Loucy (cell line): ENCODE measurements at regions not wholly inside any gene's neighbourhood (a gene's known extent, or its start where the extent isn't known, plus 50 kb on each side); places are given as distances from the start of the nearest gene placed in this dataset.

ENCODE experiments used
- H2AFZ ChIP-seq: fragments of 200-600 bp; sonication (generic); 2 replicates; pipeline ENCODE4 v1.6.0; 2016; ENCODE audit warnings: antibody characterized with exemption, mild to moderate bottlenecking, low read length, moderate library complexity
- H3F3A ChIP-seq: fragments of 200-600 bp; 2 replicates; pipeline ENCODE4 v1.6.0; 2016; ENCODE audit warnings: antibody characterized with exemption, low read depth, mild to moderate bottlenecking
- H3K27me3 ChIP-seq: fragments of 200-600 bp; sonication (generic); 2 replicates; pipeline ENCODE4 v1.6.1; 2014; ENCODE audit warnings: low read length, mild to moderate bottlenecking; ENCODE audit not compliant: insufficient read depth, poor library complexity, severe bottlenecking
- H3K36me3 ChIP-seq: fragments of 200-600 bp; sonication (generic); 2 replicates; pipeline ENCODE4 v1.6.1; 2016; ENCODE audit warnings: low read length; ENCODE audit not compliant: insufficient read depth
- H3K4me1 ChIP-seq: fragments of 200-600 bp; sonication (generic); 2 replicates; pipeline ENCODE4 v1.5.1; 2014; ENCODE audit warnings: low read length, mild to moderate bottlenecking; ENCODE audit not compliant: insufficient read depth, poor library complexity, severe bottlenecking
- H3K4me2 ChIP-seq: fragments of 200-600 bp; sonication (generic); 2 replicates; pipeline ENCODE4 v1.6.0; 2014; ENCODE audit warnings: antibody characterized with exemption, low read length, low read depth, mild to moderate bottlenecking; ENCODE audit not compliant: poor library complexity, severe bottlenecking
- H3K4me3 ChIP-seq: fragments of 200-600 bp; sonication (generic); 2 replicates; pipeline ENCODE4 v1.5.1; 2014; ENCODE audit warnings: low read length, mild to moderate bottlenecking, mixed read lengths; ENCODE audit not compliant: poor library complexity, severe bottlenecking
- H3K79me2 ChIP-seq: fragments of 200-600 bp; sonication (generic); 2 replicates; pipeline ENCODE4 v1.6.1; 2014; ENCODE audit warnings: low read length; ENCODE audit not compliant: insufficient read depth
- H3K9ac ChIP-seq: fragments of 200-600 bp; sonication (generic); 2 replicates; pipeline ENCODE4 v1.6.0; 2014; ENCODE audit warnings: mild to moderate bottlenecking, low read depth, low read length, moderate library complexity; ENCODE audit not compliant: poor library complexity, severe bottlenecking
- H3K9me2 ChIP-seq: fragments of 200-600 bp; sonication (generic); replicated peaks from 2 replicates; pipeline ENCODE4 v1.6.1; 2016; ENCODE audit warnings: low read depth, low read length, mixed read lengths
- H3K9me3 ChIP-seq: fragments of 200-600 bp; sonication (generic); 2 replicates; pipeline ENCODE4 v1.6.1; 2014; ENCODE audit warnings: mild to moderate bottlenecking, antibody characterized with exemption, low read length, low read depth; ENCODE audit not compliant: insufficient read depth
- H4K20me1 ChIP-seq: fragments of 200-600 bp; sonication (generic); 2 replicates; pipeline ENCODE4 v1.6.0; 2014; ENCODE audit warnings: antibody characterized with exemption, low read length, mild to moderate bottlenecking; ENCODE audit not compliant: insufficient read depth, poor library complexity, severe bottlenecking
- EZH2phosphoT487 ChIP-seq: fragments of 200-600 bp; IDR thresholded peaks from 2 replicates; pipeline ENCODE4 v1.6.1; 2018; ENCODE audit warnings: antibody characterized with exemption, mild to moderate bottlenecking, moderate library complexity, borderline replicate concordance
- TF ChIP-seq, protein P1 (sequence below): fragments of 200-600 bp; sonication (generic); conservative IDR thresholded peaks from 2 replicates; pipeline ENCODE4 v1.5.1; 2014; ENCODE audit warnings: mild to moderate bottlenecking, antibody characterized with exemption, low read length

DNA sequence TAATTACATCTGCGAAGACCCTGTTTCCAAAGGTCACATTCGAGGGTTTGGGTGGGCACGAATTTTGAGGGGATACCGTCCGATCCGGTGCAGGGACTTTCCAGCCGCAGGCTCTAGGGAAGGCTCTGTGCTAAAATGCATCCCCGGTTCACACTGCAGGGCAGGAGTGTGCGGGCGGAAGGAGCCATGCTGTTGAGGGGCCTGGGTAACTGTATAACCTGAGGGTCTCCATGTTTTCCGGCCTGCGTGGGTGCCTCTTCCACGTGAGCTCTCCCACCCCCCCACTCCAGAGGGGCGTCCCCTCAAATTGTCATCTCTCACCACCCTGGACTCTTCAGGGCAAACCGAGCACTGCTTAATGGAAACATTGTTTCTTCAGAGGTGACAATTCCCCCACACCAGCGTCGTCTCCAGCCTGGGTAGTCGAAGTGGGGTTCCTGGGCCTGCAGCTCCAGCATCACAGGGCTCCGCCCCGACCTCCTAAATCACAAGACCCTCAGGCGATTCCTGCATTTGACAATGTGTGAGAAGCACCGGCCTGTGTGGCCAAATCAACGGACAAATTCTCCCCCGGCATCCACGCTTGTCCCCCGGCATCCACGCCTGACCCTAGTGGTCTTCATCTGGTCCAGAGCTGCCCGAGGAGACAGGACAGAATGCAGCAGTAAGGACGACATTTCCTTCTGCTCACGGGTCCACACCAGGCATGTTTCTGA, 51.2 kb downstream of the FOXL3 start:
- H3F3A ChIP-seq = no peaks in the 10 kb centered on the region
- peaks cover 11% of the 10 kb centered on the region; the same call in 1 of the 2 replicates for H3K9me3 ChIP-seq
- no peaks in the 10 kb centered on the region for H3K9me2 ChIP-seq
- no peaks in the 10 kb centered on the region for H4K20me1 ChIP-seq
- no peaks in the 10 kb centered on the region for H3K79me2 ChIP-seq
- no peak overlapping the region for H3K9ac ChIP-seq
- H3K4me3 ChIP-seq = no peak overlapping the region
- no peak overlapping the region for H3K4me2 ChIP-seq
- H3K36me3 ChIP-seq = no peaks in the 10 kb centered on the region
- no peaks in the 10 kb centered on the region for H3K4me1 ChIP-seq
- H3K27me3 ChIP-seq = no peaks in the 10 kb centered on the region
- no peak overlapping the region for H2AFZ ChIP-seq
- no peak for TF ChIP-seq EZH2phosphoT487
- TF ChIP-seq, protein P1, sequence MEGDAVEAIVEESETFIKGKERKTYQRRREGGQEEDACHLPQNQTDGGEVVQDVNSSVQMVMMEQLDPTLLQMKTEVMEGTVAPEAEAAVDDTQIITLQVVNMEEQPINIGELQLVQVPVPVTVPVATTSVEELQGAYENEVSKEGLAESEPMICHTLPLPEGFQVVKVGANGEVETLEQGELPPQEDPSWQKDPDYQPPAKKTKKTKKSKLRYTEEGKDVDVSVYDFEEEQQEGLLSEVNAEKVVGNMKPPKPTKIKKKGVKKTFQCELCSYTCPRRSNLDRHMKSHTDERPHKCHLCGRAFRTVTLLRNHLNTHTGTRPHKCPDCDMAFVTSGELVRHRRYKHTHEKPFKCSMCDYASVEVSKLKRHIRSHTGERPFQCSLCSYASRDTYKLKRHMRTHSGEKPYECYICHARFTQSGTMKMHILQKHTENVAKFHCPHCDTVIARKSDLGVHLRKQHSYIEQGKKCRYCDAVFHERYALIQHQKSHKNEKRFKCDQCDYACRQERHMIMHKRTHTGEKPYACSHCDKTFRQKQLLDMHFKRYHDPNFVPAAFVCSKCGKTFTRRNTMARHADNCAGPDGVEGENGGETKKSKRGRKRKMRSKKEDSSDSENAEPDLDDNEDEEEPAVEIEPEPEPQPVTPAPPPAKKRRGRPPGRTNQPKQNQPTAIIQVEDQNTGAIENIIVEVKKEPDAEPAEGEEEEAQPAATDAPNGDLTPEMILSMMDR = no peak

DNA sequence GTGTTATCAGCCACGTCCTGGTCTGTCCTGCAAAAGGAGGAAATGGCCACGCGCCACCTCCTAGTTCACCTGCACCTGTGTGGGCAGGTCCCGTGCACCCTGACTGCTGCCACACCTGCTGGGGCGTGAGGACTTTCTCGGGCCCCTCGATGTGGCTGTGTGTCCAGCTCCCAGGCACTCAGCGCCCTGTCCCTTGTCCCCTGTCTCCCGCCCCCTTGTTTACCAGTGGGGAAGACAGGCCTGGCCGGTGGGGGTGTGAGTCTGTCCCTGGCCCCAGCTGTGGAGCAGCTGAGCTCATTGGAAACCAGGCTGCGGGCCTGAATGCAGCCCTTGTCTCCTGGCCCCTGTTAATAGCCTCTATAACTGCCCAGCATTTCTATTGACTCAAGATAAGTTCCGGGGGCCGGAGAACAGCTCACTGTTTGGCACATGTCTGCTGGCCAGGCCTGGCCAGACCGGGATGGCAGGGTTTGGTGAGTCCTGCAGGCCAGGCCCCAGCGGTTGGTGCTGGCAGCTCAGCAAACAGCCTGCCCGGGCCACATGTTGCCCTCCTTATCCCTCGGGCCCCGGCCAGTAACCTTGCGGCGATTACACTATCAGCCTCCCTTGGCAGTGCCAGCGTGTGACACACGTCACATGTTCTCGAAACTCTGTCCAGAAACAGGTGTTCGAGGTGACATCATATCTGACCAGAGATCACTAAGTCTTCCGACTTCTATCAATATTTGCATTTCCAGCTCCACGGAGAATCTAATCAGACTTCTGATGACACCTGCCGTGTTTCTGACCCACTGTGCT, 52.1 kb downstream of the FOXL3 start:
- no peak overlapping the region for H3K4me2 ChIP-seq
- H3K9ac ChIP-seq = no peak overlapping the region
- TF ChIP-seq, protein P1 = no peak
- TF ChIP-seq EZH2phosphoT487 = no peak
- no peak overlapping the region for H2AFZ ChIP-seq
- no peaks in the 10 kb centered on the region for H3K79me2 ChIP-seq
- no peak overlapping the region for H3K4me3 ChIP-seq
- H4K20me1 ChIP-seq = no peaks in the 10 kb centered on the region
- no peaks in the 10 kb centered on the region for H3F3A ChIP-seq
- H3K9me2 ChIP-seq = no peaks in the 10 kb centered on the region
- H3K27me3 ChIP-seq = no peaks in the 10 kb centered on the region
- H3K36me3 ChIP-seq = no peaks in the 10 kb centered on the region
- H3K4me1 ChIP-seq = no peaks in the 10 kb centered on the region
- peaks cover 11% of the 10 kb centered on the region; the same call in 1 of the 2 replicates for H3K9me3 ChIP-seq

DNA sequence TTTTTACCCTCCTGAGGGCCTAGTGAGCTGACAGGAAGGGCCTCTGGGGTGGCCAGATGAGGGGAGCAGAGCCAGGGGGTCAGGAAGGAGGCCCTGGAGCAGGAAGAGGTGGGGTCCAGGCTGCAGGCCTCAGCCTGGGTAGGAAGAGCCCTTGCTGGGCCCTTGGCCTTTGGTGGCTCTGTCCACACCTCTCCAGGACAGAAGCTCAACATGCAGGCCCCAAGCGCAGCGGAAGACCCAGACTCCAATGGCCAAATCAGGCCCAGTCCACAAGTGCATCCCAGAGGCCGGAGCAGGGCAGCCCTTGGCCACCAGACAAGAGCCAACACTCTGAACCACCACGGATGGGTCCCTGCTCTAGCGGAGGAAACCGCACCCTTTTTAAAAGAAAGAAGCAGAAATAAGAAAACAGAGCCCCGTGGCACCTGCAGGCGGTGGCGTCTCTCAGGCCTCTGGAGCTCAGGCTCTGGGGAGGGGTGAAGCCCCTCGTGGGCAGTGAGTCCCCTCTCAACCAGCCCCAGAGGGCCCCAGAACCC, 52.8 kb downstream of the FOXL3 start:
- no peak overlapping the region for H3K4me2 ChIP-seq
- H3K4me1 ChIP-seq = no peaks in the 10 kb centered on the region
- H3K4me3 ChIP-seq = no peak overlapping the region
- H3K9me3 ChIP-seq = peaks cover 13% of the 10 kb centered on the region; the same call in 1 of the 2 replicates
- TF ChIP-seq, protein P1 = no peak
- no peak for TF ChIP-seq EZH2phosphoT487
- no peak overlapping the region for H2AFZ ChIP-seq
- H3K36me3 ChIP-seq = no peaks in the 10 kb centered on the region
- no peaks in the 10 kb centered on the region for H3K79me2 ChIP-seq
- no peaks in the 10 kb centered on the region for H3K9me2 ChIP-seq
- H3K9ac ChIP-seq = no peak overlapping the region
- no peaks in the 10 kb centered on the region for H3K27me3 ChIP-seq
- no peaks in the 10 kb centered on the region for H4K20me1 ChIP-seq
- H3F3A ChIP-seq = no peaks in the 10 kb centered on the region
